GM21619 (cell line): ENCODE measurements at regions not wholly inside any gene's neighbourhood (a gene's known extent, or its start where the extent isn't known, plus 50 kb on each side); places are given as distances from the start of the nearest gene placed in this dataset.
"Not testable (repeated sequence)": the region's sequence is repeated elsewhere in the genome, so short reads cannot be mapped to it uniquely, and the experiment has no call there.

Source experiments
- ATAC-seq: cut with Tn5 transposase; IDR thresholded peaks from one replicate; pipeline ENCODE4 v1.9.1; 2021; ENCODE audit not compliant: unreplicated experiment

GRCh38 chr9:87781331-87781730 lies 55.4 kb downstream of the CTSL start:
- no peak for ATAC-seq

- ATAC-seq = no peak
These were observed 57.3 kb downstream of the CTSL start for GRCh38 chr9:87783180-87783579.

GRCh38 chr9:87785315-87785970 lies 59.5 kb downstream of the CTSL start:
- not testable (repeated sequence) for ATAC-seq

- no peak for ATAC-seq
These were observed 60.5 kb downstream of the CTSL start for GRCh38 chr9:87786423-87786822.

- no peak for ATAC-seq
These were observed 61.0 kb downstream of the CTSL start for GRCh38 chr9:87786876-87787275.

GRCh38 chr9:87787735-87788134 lies 61.8 kb downstream of the CTSL start:
- no peak for ATAC-seq

GRCh38 chr9:87792831-87793288 lies 66.9 kb downstream of the CTSL start:
- peak; percentile 97 for ATAC-seq

- ATAC-seq = no peak
These were observed 67.4 kb downstream of the CTSL start for GRCh38 chr9:87793292-87793691.

- ATAC-seq = no peak
These were observed 69.3 kb downstream of the CTSL start for GRCh38 chr9:87795178-87795577.

GRCh38 chr9:87796196-87796595 lies 70.3 kb downstream of the CTSL start:
- no peak for ATAC-seq

- ATAC-seq = no peak
These were observed 72.4 kb downstream of the CTSL start for GRCh38 chr9:87798261-87798833.

- ATAC-seq = no peak
These were observed 73.6 kb downstream of the CTSL start for GRCh38 chr9:87799503-87799902.

- no peak for ATAC-seq
These were observed 74.5 kb downstream of the CTSL start for GRCh38 chr9:87800456-87800855.

- ATAC-seq = no peak
These were observed 75.1 kb downstream of the CTSL start for GRCh38 chr9:87801013-87801412.

GRCh38 chr9:87803166-87803565 lies 77.2 kb downstream of the CTSL start:
- no peak for ATAC-seq

GRCh38 chr9:87803623-87804345 lies 77.9 kb downstream of the CTSL start:
- no peak for ATAC-seq

GRCh38 chr9:87805259-87805658 lies 77.4 kb upstream of the SPATA31E1 start:
- no peak for ATAC-seq

GRCh38 chr9:87810008-87810407 lies 72.7 kb upstream of the SPATA31E1 start:
- no peak for ATAC-seq

- no peak for ATAC-seq
These were observed 71.9 kb upstream of the SPATA31E1 start for GRCh38 chr9:87810679-87811178.

- ATAC-seq = no peak
These were observed 70.1 kb upstream of the SPATA31E1 start for GRCh38 chr9:87812375-87813118.

- no peak for ATAC-seq
These were observed 69.6 kb upstream of the SPATA31E1 start for GRCh38 chr9:87813119-87813463.
